ENCODE measurements at regions not wholly inside any gene's neighbourhood (a gene's known extent, or its start where the extent isn't known, plus 50 kb on each side); places are given as distances from the start of the nearest gene placed in this dataset.
"Not testable (repeated sequence)": the region's sequence is repeated elsewhere in the genome, so short reads cannot be mapped to it uniquely, and the experiment has no call there.

DNA sequence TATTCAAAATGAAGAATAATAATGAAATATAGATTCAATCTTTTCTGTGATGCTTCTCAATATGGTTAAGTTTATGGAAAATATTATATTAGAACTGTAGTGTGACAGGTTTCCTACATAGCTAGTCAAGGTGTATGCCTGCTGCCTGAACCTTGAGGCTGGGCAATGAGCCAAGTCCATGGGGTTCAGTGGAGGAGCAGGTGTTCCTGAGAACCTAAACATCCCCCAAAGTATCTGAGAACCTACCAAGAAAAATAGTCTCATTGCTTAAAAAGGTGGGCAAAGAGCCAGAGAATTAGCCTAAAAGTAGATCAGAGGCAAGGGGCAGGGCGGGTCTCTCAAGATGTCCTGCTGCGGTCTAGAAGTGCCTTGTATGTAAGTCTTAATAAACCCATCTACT is 185.9 kb upstream of the SPHKAP start:
- 77 to 78% methylated on average over 2 of the region's 2 CpGs for WGBS, 2 experiments (ENCODE audit: low coverage in 1 of 2, low lambda C conversion rate in 2 of 2, missing lambda C conversion rate in 2 of 2)
- TF ChIP-seq EZH2phosphoT487 (IDR thresholded peaks at IDR 0.05; ENCODE audit: insufficient read depth, low read depth), result no peak
- TF ChIP-seq EZH2 (IDR thresholded peaks at IDR 0.05; ENCODE audit: insufficient read depth, poor library complexity, severe bottlenecking), result no peak
- Histone ChIP-seq H3K27ac (no peak overlapping the region), H3K9me2 (ENCODE audit: insufficient read depth) (no peaks in the 10 kb centered on the region), H3F3A (ENCODE audit: insufficient read depth) (no peaks in the 10 kb centered on the region), H3K9me3 (ENCODE audit: low read depth) (no peaks in the 10 kb centered on the region), H3K4me2 (ENCODE audit: unreplicated experiment) (no peak overlapping the region), H3K9ac (no peak overlapping the region), H3K27me3 (replicated peaks; ENCODE audit: insufficient read depth) (no peaks in the 10 kb centered on the region), H3K36me3 (ENCODE audit: low read depth) (no peaks in the 10 kb centered on the region), H3K4me1 (ENCODE audit: insufficient read depth) (no peaks in the 10 kb centered on the region), H2AFZ (no peak overlapping the region), H3K4me3 (no peak overlapping the region), H3K79me2 (ENCODE audit: insufficient read depth) (no peaks in the 10 kb centered on the region), H4K20me1 (ENCODE audit: insufficient read depth) (no peaks in the 10 kb centered on the region)
- DNase-seq, result no peak
- in situ Hi-C loops (cut with MboI), result no loop called here

DNA sequence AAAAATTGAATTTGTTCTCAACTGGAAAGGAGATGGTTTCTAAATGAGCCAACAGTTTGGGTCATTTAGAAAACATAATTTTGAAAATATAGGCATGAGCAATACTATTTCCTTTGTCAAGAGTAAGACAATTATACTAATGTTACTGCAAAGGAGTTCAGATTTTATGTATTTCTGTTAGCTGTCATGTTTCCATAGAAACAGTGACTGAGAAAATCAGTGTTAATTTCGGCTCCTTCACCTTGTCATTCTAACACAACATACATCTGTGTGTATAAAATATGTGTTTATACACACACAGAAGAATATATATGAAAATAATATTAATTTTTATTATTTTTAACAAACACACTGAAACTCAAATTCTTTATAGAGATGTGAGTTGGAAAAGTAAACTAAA is 178.0 kb upstream of the SPHKAP start:
- no peaks in the 10 kb centered on the region for H3K9me2 ChIP-seq (ENCODE audit: insufficient read depth)
- H4K20me1 ChIP-seq (ENCODE audit: insufficient read depth), result no peaks in the 10 kb centered on the region
- H3K9me3 ChIP-seq (ENCODE audit: low read depth), result no peaks in the 10 kb centered on the region
- H3K79me2 ChIP-seq (ENCODE audit: insufficient read depth), result no peaks in the 10 kb centered on the region
- no peak overlapping the region for H2AFZ ChIP-seq
- H3K36me3 ChIP-seq (ENCODE audit: low read depth), result no peaks in the 10 kb centered on the region
- H3K27me3 ChIP-seq (replicated peaks; ENCODE audit: insufficient read depth), result no peaks in the 10 kb centered on the region
- 49 to 54% methylated on average over 1 of the region's 1 CpG for WGBS, 2 experiments (ENCODE audit: low coverage in 1 of 2, low lambda C conversion rate in 2 of 2, missing lambda C conversion rate in 2 of 2)
- H3F3A ChIP-seq (ENCODE audit: insufficient read depth), result no peaks in the 10 kb centered on the region
- H3K4me1 ChIP-seq (ENCODE audit: insufficient read depth), result no peaks in the 10 kb centered on the region
- no peak for TF ChIP-seq EZH2phosphoT487 (IDR thresholded peaks at IDR 0.05; ENCODE audit: insufficient read depth, low read depth)
- DNase-seq, result no peak
- in situ Hi-C loops (cut with MboI), result no loop called here
- no peak overlapping the region for H3K4me3 ChIP-seq
- H3K4me2 ChIP-seq (ENCODE audit: unreplicated experiment), result no peak overlapping the region
- H3K27ac ChIP-seq, result no peak overlapping the region
- no peak overlapping the region for H3K9ac ChIP-seq

DNA sequence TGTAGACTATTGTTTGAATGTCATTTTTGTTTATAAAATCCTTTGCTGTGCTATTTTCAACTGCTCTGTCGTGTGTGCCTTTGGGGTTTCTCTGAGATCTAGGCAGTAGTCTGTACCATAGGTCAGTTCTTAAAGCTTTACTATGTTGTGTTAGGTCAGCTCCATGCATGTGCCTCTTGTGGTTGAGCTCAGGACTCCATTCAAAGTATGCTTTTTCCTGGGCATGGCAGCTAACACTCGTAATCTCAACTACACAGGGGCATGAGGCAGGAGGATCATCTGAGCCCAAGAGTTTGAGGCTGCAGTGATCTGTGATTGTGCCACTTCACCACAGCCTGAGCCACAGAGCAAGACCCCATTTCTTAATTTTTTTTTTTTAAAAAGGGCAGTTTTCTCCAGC is 174.4 kb upstream of the SPHKAP start:
- Histone ChIP-seq H3K36me3 (ENCODE audit: low read depth) (no peaks in the 10 kb centered on the region), H3K4me1 (ENCODE audit: insufficient read depth) (no peaks in the 10 kb centered on the region), H2AFZ (no peak overlapping the region), H4K20me1 (ENCODE audit: insufficient read depth) (no peaks in the 10 kb centered on the region), H3K9ac (no peak overlapping the region), H3K4me2 (ENCODE audit: unreplicated experiment) (no peak overlapping the region), H3K9me3 (ENCODE audit: low read depth) (no peaks in the 10 kb centered on the region), H3K27ac (no peak overlapping the region), H3F3A (ENCODE audit: insufficient read depth) (no peaks in the 10 kb centered on the region), H3K79me2 (ENCODE audit: insufficient read depth) (no peaks in the 10 kb centered on the region), H3K27me3 (replicated peaks; ENCODE audit: insufficient read depth) (no peaks in the 10 kb centered on the region), H3K4me3 (no peak overlapping the region), H3K9me2 (ENCODE audit: insufficient read depth) (no peaks in the 10 kb centered on the region)
- 53 to 67% methylated on average over 2 of the region's 2 CpGs for WGBS, 2 experiments (ENCODE audit: low coverage in 1 of 2, low lambda C conversion rate in 2 of 2, missing lambda C conversion rate in 2 of 2)
- TF ChIP-seq EZH2phosphoT487 (IDR thresholded peaks at IDR 0.05; ENCODE audit: insufficient read depth, low read depth) (no peak), EZH2 (IDR thresholded peaks at IDR 0.05; ENCODE audit: insufficient read depth, poor library complexity, severe bottlenecking) (no peak)
- DNase-seq, result no peak
- in situ Hi-C loops (cut with MboI), result no loop called here

DNA sequence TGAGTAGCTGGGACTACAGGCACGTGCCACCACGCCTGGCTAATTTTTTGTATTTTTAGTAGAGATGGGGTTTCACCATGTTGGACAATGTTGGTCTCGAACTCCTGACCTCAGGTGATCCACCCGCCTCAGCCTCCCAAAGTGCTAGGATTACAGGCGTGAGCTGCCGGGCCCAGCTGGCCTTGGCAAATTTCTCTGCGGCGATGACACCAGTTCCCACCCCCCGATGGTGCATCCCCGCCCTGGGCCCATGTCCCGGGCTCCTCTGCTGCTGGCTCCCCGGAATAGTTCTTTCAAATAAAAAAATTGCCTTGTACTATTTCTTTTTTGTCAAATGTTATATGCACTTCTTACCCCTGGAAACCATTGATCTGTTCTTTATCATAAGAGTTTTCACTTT is 171.5 kb upstream of the SPHKAP start:
- H4K20me1 ChIP-seq (ENCODE audit: insufficient read depth); H2AFZ ChIP-seq: not testable (repeated sequence)

DNA sequence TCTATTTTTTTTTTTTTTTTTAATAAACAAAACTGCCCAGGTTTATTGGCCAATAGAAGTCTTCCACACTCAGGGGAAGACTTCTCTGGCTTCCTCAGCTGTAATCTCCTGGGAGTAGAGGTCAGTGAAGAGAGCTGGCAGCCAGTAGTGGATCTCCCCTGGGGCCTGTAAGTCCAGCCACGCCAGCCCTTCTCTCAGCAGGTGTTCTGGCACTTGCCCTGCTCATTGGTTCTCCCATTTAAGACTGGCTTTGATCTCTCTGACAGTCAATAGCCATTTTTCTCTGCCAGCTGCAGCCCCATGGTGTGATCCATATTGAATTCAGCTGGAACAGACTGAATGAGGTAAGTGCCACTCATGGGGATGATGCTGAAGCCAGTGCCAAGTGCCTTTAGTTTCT is 170.6 kb upstream of the SPHKAP start:
- DNase-seq, result no peak
- Histone ChIP-seq H3K27ac (no peak overlapping the region), H3K27me3 (replicated peaks; ENCODE audit: insufficient read depth) (no peaks in the 10 kb centered on the region), H2AFZ (no peak overlapping the region), H3F3A (ENCODE audit: insufficient read depth) (no peaks in the 10 kb centered on the region), H3K4me2 (ENCODE audit: unreplicated experiment) (no peak overlapping the region), H3K4me1 (ENCODE audit: insufficient read depth) (no peaks in the 10 kb centered on the region), H3K4me3 (no peak overlapping the region), H3K9me2 (ENCODE audit: insufficient read depth) (no peaks in the 10 kb centered on the region), H3K79me2 (ENCODE audit: insufficient read depth) (no peaks in the 10 kb centered on the region), H3K9me3 (ENCODE audit: low read depth) (no peaks in the 10 kb centered on the region), H4K20me1 (ENCODE audit: insufficient read depth) (no peaks in the 10 kb centered on the region), H3K36me3 (ENCODE audit: low read depth) (no peaks in the 10 kb centered on the region), H3K9ac (no peak overlapping the region)
- 36 to 44% methylated on average over 1 of the region's 1 CpG for WGBS, 2 experiments (ENCODE audit: low coverage in 1 of 2, low lambda C conversion rate in 2 of 2, missing lambda C conversion rate in 2 of 2)
- no peak for TF ChIP-seq EZH2phosphoT487 (IDR thresholded peaks at IDR 0.05; ENCODE audit: insufficient read depth, low read depth)
- TF ChIP-seq EZH2 (IDR thresholded peaks at IDR 0.05; ENCODE audit: insufficient read depth, poor library complexity, severe bottlenecking), result no peak
- in situ Hi-C loops (cut with MboI), result no loop called here

More for the DNA sequence above, 171.5 kb upstream of the SPHKAP start:
- 82 to 87% methylated on average over 12 of the region's 12 CpGs for WGBS, 2 experiments (ENCODE audit: low coverage in 1 of 2, low lambda C conversion rate in 2 of 2, missing lambda C conversion rate in 2 of 2)
- H3K9me2 ChIP-seq (ENCODE audit: insufficient read depth); H3K79me2 ChIP-seq (ENCODE audit: insufficient read depth); in situ Hi-C loops (cut with MboI); H3K27me3 ChIP-seq (replicated peaks; ENCODE audit: insufficient read depth); H3K4me2 ChIP-seq (ENCODE audit: unreplicated experiment); H3K9me3 ChIP-seq (ENCODE audit: low read depth); H3K4me3 ChIP-seq; H3K4me1 ChIP-seq (ENCODE audit: insufficient read depth); H3K27ac ChIP-seq; DNase-seq; H3K9ac ChIP-seq; H3F3A ChIP-seq (ENCODE audit: insufficient read depth); H3K36me3 ChIP-seq (ENCODE audit: low read depth): not testable (repeated sequence)
